ENCODE measurements at regions not wholly inside any gene's neighbourhood (a gene's known extent, or its start where the extent isn't known, plus 50 kb on each side); places are given as distances from the start of the nearest gene placed in this dataset.

GRCh38 chr2:239616729-239617128, 215.9 kb upstream of the HDAC4 start:
- no peak for TF ChIP-seq POLR2AphosphoS2 (IDR thresholded peaks at IDR 0.05; ENCODE audit: low read depth, low read length)
- TF ChIP-seq CTCF (IDR thresholded peaks at IDR 0.05 in 2 of 3, conservative IDR thresholded peaks at IDR 0.05 in 1 of 3; ENCODE audit: control insufficient read depth in 2 of 3, extremely low read depth in 1 of 3, insufficient read depth in 1 of 3, low read depth in 3 of 3, low read length in 3 of 3), result no peak
- no peak for TF ChIP-seq YY1 (IDR thresholded peaks at IDR 0.05; ENCODE audit: low read depth, low read length)
- TF ChIP-seq ZBTB4 (CRISPR knock-in tag; IDR thresholded peaks at IDR 0.05), result no peak
- no peak for TF ChIP-seq EGR1 (IDR thresholded peaks at IDR 0.05; ENCODE audit: borderline replicate concordance in 1 of 2, low read depth in 2 of 2, low read length in 2 of 2)
- TF ChIP-seq POLR2AphosphoS5 (IDR thresholded peaks at IDR 0.05; ENCODE audit: low read length), result no peak
- TF ChIP-seq ZNF274 (IDR thresholded peaks at IDR 0.05; ENCODE audit: insufficient read depth, insufficient read length), result no peak
- TF ChIP-seq CHD4 (IDR thresholded peaks at IDR 0.05), result no peak
- TF ChIP-seq IRF5 (IDR thresholded peaks at IDR 0.05; ENCODE audit: borderline replicate concordance), result no peak
- TF ChIP-seq, protein P1, sequence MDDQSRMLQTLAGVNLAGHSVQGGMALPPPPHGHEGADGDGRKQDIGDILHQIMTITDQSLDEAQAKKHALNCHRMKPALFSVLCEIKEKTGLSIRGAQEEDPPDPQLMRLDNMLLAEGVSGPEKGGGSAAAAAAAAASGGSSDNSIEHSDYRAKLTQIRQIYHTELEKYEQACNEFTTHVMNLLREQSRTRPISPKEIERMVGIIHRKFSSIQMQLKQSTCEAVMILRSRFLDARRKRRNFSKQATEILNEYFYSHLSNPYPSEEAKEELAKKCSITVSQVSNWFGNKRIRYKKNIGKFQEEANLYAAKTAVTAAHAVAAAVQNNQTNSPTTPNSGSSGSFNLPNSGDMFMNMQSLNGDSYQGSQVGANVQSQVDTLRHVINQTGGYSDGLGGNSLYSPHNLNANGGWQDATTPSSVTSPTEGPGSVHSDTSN (IDR thresholded peaks at IDR 0.05; ENCODE audit: insufficient replicate concordance, low read depth, low read length), result no peak
- TF ChIP-seq PAX5 (IDR thresholded peaks at IDR 0.05; ENCODE audit: borderline replicate concordance, low read depth, low read length), result no peak
- no peak for TF ChIP-seq TARDBP (IDR thresholded peaks at IDR 0.05; ENCODE audit: borderline replicate concordance)

Data from GM12878 (cell line).